ENCODE measurements at regions not wholly inside any gene's neighbourhood (a gene's known extent, or its start where the extent isn't known, plus 50 kb on each side); places are given as distances from the start of the nearest gene placed in this dataset.

DNA sequence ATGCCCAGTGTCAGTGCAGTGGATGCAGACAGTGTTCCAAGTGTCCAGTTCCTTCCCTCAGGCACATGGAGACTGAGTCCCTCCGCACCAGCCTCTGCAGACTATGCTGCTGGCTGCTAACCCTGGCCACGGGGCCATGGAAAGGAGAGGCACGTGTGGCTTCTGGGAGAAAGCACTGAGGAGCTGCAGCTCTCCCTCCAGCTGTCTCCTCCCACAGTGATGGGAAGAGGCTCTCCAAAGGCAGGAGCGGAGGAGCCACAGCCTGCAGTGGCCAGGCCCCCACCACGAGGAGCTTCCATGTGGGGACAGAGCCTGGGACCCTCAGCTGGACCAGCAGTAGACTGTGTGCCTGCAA is 141.1 kb downstream of the NDUFA10 start:
- TF ChIP-seq POLR2A (IDR thresholded peaks at IDR 0.05), result no peak
- TF ChIP-seq, protein P1, sequence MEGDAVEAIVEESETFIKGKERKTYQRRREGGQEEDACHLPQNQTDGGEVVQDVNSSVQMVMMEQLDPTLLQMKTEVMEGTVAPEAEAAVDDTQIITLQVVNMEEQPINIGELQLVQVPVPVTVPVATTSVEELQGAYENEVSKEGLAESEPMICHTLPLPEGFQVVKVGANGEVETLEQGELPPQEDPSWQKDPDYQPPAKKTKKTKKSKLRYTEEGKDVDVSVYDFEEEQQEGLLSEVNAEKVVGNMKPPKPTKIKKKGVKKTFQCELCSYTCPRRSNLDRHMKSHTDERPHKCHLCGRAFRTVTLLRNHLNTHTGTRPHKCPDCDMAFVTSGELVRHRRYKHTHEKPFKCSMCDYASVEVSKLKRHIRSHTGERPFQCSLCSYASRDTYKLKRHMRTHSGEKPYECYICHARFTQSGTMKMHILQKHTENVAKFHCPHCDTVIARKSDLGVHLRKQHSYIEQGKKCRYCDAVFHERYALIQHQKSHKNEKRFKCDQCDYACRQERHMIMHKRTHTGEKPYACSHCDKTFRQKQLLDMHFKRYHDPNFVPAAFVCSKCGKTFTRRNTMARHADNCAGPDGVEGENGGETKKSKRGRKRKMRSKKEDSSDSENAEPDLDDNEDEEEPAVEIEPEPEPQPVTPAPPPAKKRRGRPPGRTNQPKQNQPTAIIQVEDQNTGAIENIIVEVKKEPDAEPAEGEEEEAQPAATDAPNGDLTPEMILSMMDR (IDR thresholded peaks at IDR 0.05), result no peak
